Neuronal stem cell (in vitro differentiated cells): ENCODE measurements at regions not wholly inside any gene's neighbourhood (a gene's known extent, or its start where the extent isn't known, plus 50 kb on each side); places are given as distances from the start of the nearest gene placed in this dataset.

Experiments used
- DNase-seq: peaks from one replicate; pipeline ENCODE4 v3.0.0-alpha.2; 2013; ENCODE audit warnings: low spot score
- H2AFZ ChIP-seq: one replicate; pipeline ENCODE4 v1.6.1; 2013; ENCODE audit warnings: mild to moderate bottlenecking, low read length, inconsistent platforms
- H2AK5ac ChIP-seq: 2 replicates; pipeline ENCODE4 v1.6.1; 2013; ENCODE audit warnings: low read depth, mild to moderate bottlenecking, inconsistent platforms, low read length, moderate library complexity, mixed read lengths
- H2BK120ac ChIP-seq: 2 replicates; pipeline ENCODE4 v1.6.1; 2013; ENCODE audit warnings: low read depth, mild to moderate bottlenecking, inconsistent platforms, low read length, moderate library complexity, mixed read lengths
- H2BK12ac ChIP-seq: one replicate; pipeline ENCODE4 v1.6.1; 2013; ENCODE audit warnings: low read length, inconsistent platforms
- H2BK15ac ChIP-seq: 2 replicates; pipeline ENCODE4 v1.6.1; 2013; ENCODE audit warnings: mild to moderate bottlenecking, low read length, inconsistent platforms, mixed read lengths
- H2BK5ac ChIP-seq: one replicate; pipeline ENCODE4 v1.6.1; 2013; ENCODE audit warnings: inconsistent platforms, mild to moderate bottlenecking, low read length, moderate library complexity
- H3K14ac ChIP-seq: one replicate; pipeline ENCODE4 v1.6.1; 2013; ENCODE audit warnings: low read length, inconsistent platforms
- H3K18ac ChIP-seq: 2 replicates; pipeline ENCODE4 v1.6.1; 2013; ENCODE audit warnings: low read length, inconsistent platforms
- H3K23ac ChIP-seq: 2 replicates; pipeline ENCODE4 v1.6.1; 2013; ENCODE audit warnings: low read depth, mild to moderate bottlenecking, mixed read lengths, low read length, inconsistent platforms; ENCODE audit not compliant: poor library complexity
- H3K27ac ChIP-seq: replicated peaks from 3 replicates; pipeline ENCODE4 v1.5.1; 2013; ENCODE audit warnings: low read length, inconsistent platforms
- H3K27me3 ChIP-seq, 3 experiments: 2 replicates each; pipeline ENCODE4 v1.6.1; 2013; ENCODE audit warnings: low read length in 3 of 3, mild to moderate bottlenecking in 2 of 3, inconsistent platforms in 1 of 3, low read depth in 1 of 3, mixed read lengths in 1 of 3, moderate library complexity in 1 of 3; ENCODE audit not compliant: control insufficient read depth in 3 of 3, insufficient read depth in 3 of 3
- H3K36me3 ChIP-seq, 2 donors: replicated peaks in 1 of 2; 2 replicates each; pipeline ENCODE4 v1.6.1; 2013; ENCODE audit warnings: low read length in 2 of 2; ENCODE audit not compliant: control insufficient read depth in 2 of 2, insufficient read depth in 2 of 2
- H3K4ac ChIP-seq: 2 replicates; pipeline ENCODE4 v1.6.1; 2013; ENCODE audit warnings: inconsistent platforms, mild to moderate bottlenecking, low read length, moderate library complexity
- H3K4me1 ChIP-seq, 2 donors: 1 replicate in 1 of 2; 2 replicates in 1 of 2; pipeline ENCODE4 v1.6.1; 2013; ENCODE audit warnings: low read length in 2 of 2, low read depth in 1 of 2; ENCODE audit not compliant: control insufficient read depth in 2 of 2, insufficient read depth in 1 of 2
- H3K4me2 ChIP-seq: one replicate; pipeline ENCODE4 v1.6.1; 2013; ENCODE audit warnings: mild to moderate bottlenecking, low read length, inconsistent platforms; ENCODE audit not compliant: insufficient read depth, poor library complexity, severe bottlenecking
- H3K4me3 ChIP-seq, 2 donors: 2 replicates each; pipeline ENCODE4 v1.5.1; 2013; ENCODE audit warnings: low read length in 2 of 2, mild to moderate bottlenecking in 2 of 2, inconsistent platforms in 1 of 2, moderate library complexity in 1 of 2
- H3K79me1 ChIP-seq: one replicate; pipeline ENCODE4 v1.6.1; 2013; ENCODE audit warnings: low read depth, mild to moderate bottlenecking, inconsistent platforms, low read length, moderate library complexity
- H3K9ac ChIP-seq: one replicate; pipeline ENCODE4 v1.6.1; 2013; ENCODE audit warnings: mild to moderate bottlenecking, low read depth, low read length, inconsistent platforms; ENCODE audit not compliant: poor library complexity
- H3K9me3 ChIP-seq, 2 donors: replicated peaks in 1 of 2; 2 replicates each; pipeline versions ENCODE3 to v1.6.1; 2013; ENCODE audit warnings: low read length in 2 of 2, mild to moderate bottlenecking in 2 of 2, inconsistent platforms in 1 of 2, low read depth in 1 of 2, mixed read lengths in 1 of 2, moderate library complexity in 1 of 2; ENCODE audit not compliant: control insufficient read depth in 2 of 2, insufficient read depth in 1 of 2
- H4K8ac ChIP-seq: one replicate; pipeline ENCODE4 v1.6.1; 2013; ENCODE audit warnings: low read depth, mild to moderate bottlenecking, inconsistent platforms, low read length, moderate library complexity
- H4K91ac ChIP-seq: one replicate; pipeline ENCODE4 v1.6.1; 2013; ENCODE audit warnings: low read length, low read depth, mild to moderate bottlenecking, inconsistent platforms; ENCODE audit not compliant: poor library complexity
- WGBS, 2 donors: extraction: QIAGEN DNeasy Blood & Tissue Kit; methylation state at CpG; one replicate each; pipeline ENCODE4 v1.1.7; 2013; ENCODE audit warnings: missing lambda C conversion rate in 2 of 2, mixed read lengths in 1 of 2; ENCODE audit not compliant: insufficient read length in 2 of 2, insufficient replicate concordance in 1 of 2; ENCODE audit errors: extremely low coverage in 2 of 2; 5-methylcytosine and 5-hydroxymethylcytosine counted together

DNA sequence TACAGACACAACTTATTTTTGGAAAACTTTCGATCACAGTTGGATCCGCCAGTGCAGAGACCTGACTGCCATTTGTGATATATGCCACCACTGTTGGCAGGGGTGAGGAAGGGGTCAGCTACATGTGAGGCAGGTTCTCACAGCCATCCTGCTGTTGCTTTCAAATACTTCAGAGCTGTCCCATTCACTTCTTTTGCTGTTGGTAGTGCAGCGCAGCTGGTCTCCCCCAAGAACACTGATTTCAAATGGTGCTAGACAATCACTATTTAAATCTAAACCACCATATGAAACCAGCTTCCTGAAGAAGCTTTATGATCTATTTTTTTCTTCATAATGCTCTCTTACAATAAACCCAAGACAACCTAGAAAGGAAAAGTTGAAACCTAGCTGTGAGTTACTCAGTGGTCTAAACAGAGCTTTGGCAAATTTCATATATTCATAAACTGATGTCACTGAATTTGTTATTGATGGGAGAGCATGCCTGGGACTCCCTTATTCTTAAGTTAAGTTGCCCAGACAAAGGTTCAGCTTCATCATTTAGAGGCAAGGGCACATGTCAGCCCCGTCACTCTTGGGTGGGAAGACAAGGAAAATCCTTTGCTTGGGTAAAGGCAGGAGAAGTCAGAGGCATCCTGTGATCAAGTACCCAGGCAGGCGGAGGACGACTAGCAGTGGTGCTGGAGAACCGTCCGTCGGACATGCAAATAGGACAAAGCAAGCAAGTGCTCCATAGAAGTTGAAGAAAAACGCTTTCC is 143.4 kb upstream of the KLF14 start:
- Histone ChIP-seq H2BK120ac (no peak overlapping the region), H4K8ac (no peak overlapping the region), H3K23ac (no peak overlapping the region), H3K4me1 (peaks cover 13 to 30% of the 10 kb centered on the region in 2 donors), H3K4me2 (no peak overlapping the region), H3K27ac (no peak overlapping the region), H4K91ac (no peak overlapping the region), H3K14ac (no peak overlapping the region), H3K18ac (no peak overlapping the region), H3K79me1 (no peaks in the 10 kb centered on the region), H2AFZ (no peak overlapping the region), H3K4ac (no peak overlapping the region), H2AK5ac (no peak overlapping the region), H2BK15ac (no peak overlapping the region), H2BK5ac (no peak overlapping the region), H3K27me3 (no peaks in the 10 kb centered on the region), H3K9ac (no peak overlapping the region), H3K36me3 (no peaks in the 10 kb centered on the region), H3K9me3 (no peaks in the 10 kb centered on the region), H3K4me3 (no peak overlapping the region), H2BK12ac (no peak overlapping the region)
- no peak for DNase-seq
- WGBS, 2 donors, result no CpG with 5 or more reads among the region's 10 CpGs

DNA sequence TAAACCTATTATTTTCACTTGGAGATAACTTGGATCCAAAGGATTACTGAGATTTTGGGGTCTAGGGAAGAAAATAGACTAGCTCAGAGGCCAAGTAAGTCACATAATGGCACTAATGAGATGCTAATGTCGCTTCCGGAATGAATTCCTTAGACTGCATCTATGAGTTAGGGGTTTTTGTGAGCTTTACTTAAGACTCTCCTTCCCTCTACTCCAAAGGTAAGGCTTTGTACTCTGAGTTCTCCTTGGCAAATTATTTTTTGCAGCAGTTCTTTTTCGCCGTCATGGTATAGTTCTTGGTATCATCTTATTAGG is 143.9 kb upstream of the KLF14 start:
- no peak overlapping the region for H3K18ac ChIP-seq
- H2AFZ ChIP-seq, result no peak overlapping the region
- no peak overlapping the region for H4K8ac ChIP-seq
- H2BK15ac ChIP-seq, result no peak overlapping the region
- no peaks in the 10 kb centered on the region for H3K9me3 ChIP-seq
- H2BK5ac ChIP-seq, result no peak overlapping the region
- H3K79me1 ChIP-seq, result no peaks in the 10 kb centered on the region
- no peak overlapping the region for H3K9ac ChIP-seq
- no peak overlapping the region for H3K4me3 ChIP-seq
- H3K4me2 ChIP-seq, result no peak overlapping the region
- no CpG with 5 or more reads among the region's 4 CpGs for WGBS, 2 donors
- no peak overlapping the region for H3K14ac ChIP-seq
- H2AK5ac ChIP-seq, result no peak overlapping the region
- no peak overlapping the region for H3K4ac ChIP-seq
- H3K23ac ChIP-seq, result no peak overlapping the region
- H3K27me3 ChIP-seq, result no peaks in the 10 kb centered on the region
- H3K27ac ChIP-seq, result no peak overlapping the region
- H4K91ac ChIP-seq, result no peak overlapping the region
- H2BK120ac ChIP-seq, result no peak overlapping the region
- no peak overlapping the region for H2BK12ac ChIP-seq
- no peak for DNase-seq
- H3K4me1 ChIP-seq, result peaks cover 13 to 30% of the 10 kb centered on the region in 2 donors
- no peaks in the 10 kb centered on the region for H3K36me3 ChIP-seq

DNA sequence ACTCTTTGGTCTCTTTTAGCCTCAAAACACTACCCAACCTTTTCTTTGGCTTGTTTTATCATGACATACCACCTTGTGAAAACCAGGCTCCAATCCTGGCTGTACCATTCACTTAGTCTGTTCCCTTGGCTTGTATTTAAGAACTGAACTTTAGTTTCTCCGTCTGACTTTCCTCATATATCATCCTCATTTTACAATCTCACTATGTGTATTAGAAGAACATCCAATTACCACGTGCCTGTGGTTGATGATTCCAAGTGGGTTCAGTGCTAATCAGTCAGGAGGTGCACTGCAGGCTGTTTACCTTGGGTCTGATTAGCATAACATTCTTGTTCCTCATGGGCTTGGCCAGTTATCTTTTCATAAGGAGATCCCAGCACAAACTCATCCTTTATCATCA is 144.8 kb upstream of the KLF14 start:
- Histone ChIP-seq H3K27me3 (no peaks in the 10 kb centered on the region), H3K4me1 (peaks cover 13 to 30% of the 10 kb centered on the region in 2 donors), H3K36me3 (no peaks in the 10 kb centered on the region)

DNA sequence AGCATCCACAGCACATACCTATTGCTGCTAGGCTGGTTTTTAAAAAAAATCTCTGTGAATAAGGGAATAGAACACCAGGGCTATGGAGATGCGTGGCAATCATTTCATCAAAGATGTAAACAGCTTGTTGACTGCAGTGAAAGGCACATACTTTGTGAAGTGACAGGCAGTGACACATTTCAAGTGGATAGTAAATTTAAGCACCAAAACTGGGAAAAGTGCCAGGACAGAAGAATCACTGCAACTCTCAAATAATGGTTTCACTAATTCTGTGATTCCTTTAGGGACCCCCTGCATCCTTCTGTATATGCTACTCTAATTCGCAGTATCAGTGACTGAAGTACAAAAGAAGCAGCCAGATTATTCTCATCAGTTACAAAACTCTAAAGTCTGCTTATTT is 145.2 kb upstream of the KLF14 start:
- H2AK5ac ChIP-seq, result no peak overlapping the region
- DNase-seq, result no peak
- no peak overlapping the region for H2BK15ac ChIP-seq
- H3K18ac ChIP-seq, result no peak overlapping the region
- H3K14ac ChIP-seq, result no peak overlapping the region
- no peaks in the 10 kb centered on the region for H3K79me1 ChIP-seq
- no peaks in the 10 kb centered on the region for H3K9me3 ChIP-seq
- no peaks in the 10 kb centered on the region for H3K36me3 ChIP-seq
- H2AFZ ChIP-seq, result no peak overlapping the region
- no peak overlapping the region for H3K4me3 ChIP-seq
- no peak overlapping the region for H2BK5ac ChIP-seq
- no peaks in the 10 kb centered on the region for H3K27me3 ChIP-seq
- H2BK120ac ChIP-seq, result no peak overlapping the region
- H2BK12ac ChIP-seq, result no peak overlapping the region
- no peak overlapping the region for H3K4me2 ChIP-seq
- no CpG with 5 or more reads among the region's 2 CpGs for WGBS, 2 donors
- no peak overlapping the region for H4K91ac ChIP-seq
- H3K27ac ChIP-seq, result no peak overlapping the region
- peaks cover 13 to 31% of the 10 kb centered on the region in 2 donors for H3K4me1 ChIP-seq
- no peak overlapping the region for H4K8ac ChIP-seq
- no peak overlapping the region for H3K4ac ChIP-seq
- H3K9ac ChIP-seq, result no peak overlapping the region
- H3K23ac ChIP-seq, result no peak overlapping the region

More for the DNA sequence above, 144.8 kb upstream of the KLF14 start:
- Histone ChIP-seq H3K4me3 (no peak overlapping the region), H3K9ac (no peak overlapping the region), H2BK120ac (no peak overlapping the region), H3K79me1 (no peaks in the 10 kb centered on the region), H3K18ac (no peak overlapping the region), H2AK5ac (no peak overlapping the region), H2BK12ac (no peak overlapping the region), H3K23ac (no peak overlapping the region), H3K27ac (no peak overlapping the region), H3K4ac (no peak overlapping the region), H3K9me3 (no peaks in the 10 kb centered on the region), H4K91ac (no peak overlapping the region), H2AFZ (no peak overlapping the region), H2BK5ac (no peak overlapping the region), H3K14ac (no peak overlapping the region), H3K4me2 (no peak overlapping the region), H2BK15ac (no peak overlapping the region), H4K8ac (no peak overlapping the region)
- WGBS, 2 donors, result no CpG with 5 or more reads among the region's 2 CpGs
- no peak for DNase-seq
